NCI-H1417 treated with DMSO at 0.1 percent for 48 hours (cell line): ENCODE measurements at regions not wholly inside any gene's neighbourhood (a gene's known extent, or its start where the extent isn't known, plus 50 kb on each side); places are given as distances from the start of the nearest gene placed in this dataset.
"Not testable (repeated sequence)": the region's sequence is repeated elsewhere in the genome, so short reads cannot be mapped to it uniquely, and the experiment has no call there.

Source experiments
- DNase-seq: peaks from one replicate; lab custom pipeline; 2025; lab: John Stamatoyannopoulos, UW

DNA sequence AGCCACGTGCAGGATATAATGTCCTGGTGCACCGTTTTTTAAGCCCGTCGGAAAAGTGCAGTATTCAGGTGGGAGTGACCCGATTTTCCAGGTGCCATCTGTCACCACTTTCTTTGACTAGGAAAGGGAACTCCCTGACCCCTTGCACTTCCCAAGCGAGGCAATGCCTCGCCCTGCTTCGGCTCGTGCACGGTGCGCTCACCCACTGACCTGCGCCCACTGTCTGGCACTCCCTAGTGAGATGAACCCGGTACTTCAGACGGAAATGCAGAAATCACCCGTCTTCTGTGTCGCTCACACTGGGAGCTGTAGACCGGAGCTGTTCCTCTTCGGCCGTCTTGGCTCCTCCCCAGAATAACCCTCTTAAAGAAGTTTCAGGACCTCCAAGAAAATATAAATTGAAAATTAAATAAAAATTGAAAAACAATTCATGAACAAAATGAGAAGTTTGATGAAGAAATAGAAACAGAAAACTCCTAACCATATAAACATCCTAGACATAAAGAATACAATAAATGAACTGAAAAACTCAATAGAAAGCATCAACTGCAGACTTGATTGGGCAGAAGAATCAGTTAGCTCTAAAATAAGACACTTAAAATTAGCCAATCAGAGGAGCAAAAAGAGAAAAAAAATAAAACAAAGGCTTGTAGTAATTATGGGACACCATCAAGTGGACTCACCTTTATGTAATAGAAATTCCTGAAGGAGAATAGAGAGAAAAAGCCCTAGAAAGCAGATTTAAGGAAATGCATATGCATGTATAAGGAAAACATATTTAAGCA lies 249.3 kb upstream of the GOT2 start:
- DNase-seq, result not testable (repeated sequence)

GRCh38 chr16:58970775-58971174 lies 236.7 kb upstream of the GOT2 start:
- DNase-seq, result no peak

- DNase-seq, result no peak
These were observed 229.4 kb upstream of the GOT2 start for GRCh38 chr16:58963479-58963878.

GRCh38 chr16:58962811-58963210 lies 228.7 kb upstream of the GOT2 start:
- no peak for DNase-seq

- DNase-seq, result no peak
These were observed 226.4 kb upstream of the GOT2 start for GRCh38 chr16:58960484-58960883.

DNA sequence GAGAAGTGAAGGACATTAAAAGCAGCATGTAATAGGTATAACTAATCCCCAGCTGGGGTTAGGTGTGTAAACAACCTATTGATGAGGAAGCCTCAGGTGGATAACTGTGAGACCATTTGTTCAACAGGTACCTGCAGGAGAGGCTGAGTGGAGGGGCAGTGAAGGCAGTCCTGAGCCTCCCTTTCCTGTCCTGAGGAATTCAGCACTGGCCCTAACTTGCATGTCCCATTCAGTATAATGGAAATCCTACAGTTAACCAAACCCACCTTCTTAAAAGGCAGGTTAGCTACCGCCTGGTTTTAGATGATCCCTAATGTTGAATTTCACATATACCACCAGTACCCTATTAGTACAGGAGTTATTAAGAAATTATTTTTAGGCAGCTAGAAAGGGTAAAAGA lies 225.9 kb upstream of the GOT2 start:
- DNase-seq, result no peak

DNA sequence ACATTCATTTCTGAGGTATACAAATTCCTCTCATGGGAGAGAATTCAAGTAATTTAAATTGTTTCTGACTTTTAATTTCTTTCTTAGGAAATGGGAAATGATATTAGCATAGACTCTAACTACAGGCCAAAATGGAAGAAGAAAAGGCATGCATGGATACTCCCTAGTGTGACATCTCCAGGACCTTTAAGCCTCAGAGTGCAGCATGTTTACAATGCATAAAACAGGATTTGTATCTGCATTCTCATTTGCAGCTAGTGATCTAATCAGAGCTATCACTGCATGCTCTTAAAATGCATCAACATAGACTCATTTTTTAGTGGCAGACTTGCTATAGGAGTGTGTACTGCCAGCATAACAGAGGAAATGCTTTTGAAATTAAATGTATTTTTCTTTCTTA lies 224.6 kb upstream of the GOT2 start:
- no peak for DNase-seq

DNA sequence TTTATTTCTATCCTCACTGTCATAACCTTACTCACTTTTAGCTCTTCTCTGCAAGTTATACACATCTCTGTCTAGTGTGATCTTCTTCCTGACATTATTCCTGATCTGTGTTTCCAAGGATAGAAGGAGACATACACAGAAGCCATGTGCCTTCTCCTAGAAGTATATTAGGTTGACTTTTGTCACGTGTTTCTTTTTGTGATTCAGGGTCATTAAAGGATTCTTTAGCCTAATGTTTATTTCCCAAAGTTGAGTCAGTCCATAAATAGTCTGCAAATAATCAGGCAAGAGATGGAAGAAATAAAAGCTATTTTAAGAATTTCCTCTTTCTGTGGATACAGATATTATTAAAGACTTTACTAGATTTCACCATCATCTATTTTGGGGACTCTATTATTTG lies 214.1 kb upstream of the GOT2 start:
- DNase-seq, result no peak

DNA sequence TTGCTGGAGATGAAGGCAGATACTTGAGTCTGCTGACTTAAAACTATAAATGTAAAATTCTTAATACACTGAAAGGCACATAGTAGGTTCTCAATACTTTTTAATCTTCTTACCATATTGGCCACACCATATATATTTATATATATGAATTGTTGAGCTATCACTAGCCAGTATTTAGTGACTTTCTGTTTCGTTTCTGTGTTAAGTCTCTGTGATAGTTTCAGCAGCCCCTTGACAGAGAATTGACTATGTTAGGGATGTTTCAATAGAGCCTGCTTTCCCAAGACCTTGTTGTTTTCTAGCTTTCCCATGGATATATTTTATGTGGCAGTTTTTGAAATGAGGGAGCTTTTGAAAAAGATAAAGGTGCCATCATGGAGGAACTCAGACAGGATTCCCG lies 206.5 kb upstream of the GOT2 start:
- DNase-seq, result no peak

DNA sequence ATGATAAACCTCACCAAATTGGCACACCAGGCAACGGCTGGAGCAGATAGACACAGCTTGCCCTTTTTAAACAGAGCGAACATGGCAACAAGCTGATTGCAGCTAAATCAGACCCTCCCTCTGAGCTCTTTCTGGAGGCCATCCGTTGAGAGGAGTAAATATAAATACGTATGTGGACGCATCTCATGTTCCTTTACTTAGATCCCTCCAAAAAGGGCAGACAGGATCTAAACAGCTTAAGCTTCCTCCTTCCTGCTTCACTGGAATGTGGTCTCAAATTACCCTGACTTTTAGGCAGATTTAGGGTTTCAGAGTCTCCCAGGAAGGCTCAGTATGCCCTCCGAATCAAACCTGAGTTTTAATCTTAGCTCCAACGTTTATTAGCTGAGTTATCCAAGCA lies 204.7 kb upstream of the GOT2 start:
- DNase-seq, result no peak

DNA sequence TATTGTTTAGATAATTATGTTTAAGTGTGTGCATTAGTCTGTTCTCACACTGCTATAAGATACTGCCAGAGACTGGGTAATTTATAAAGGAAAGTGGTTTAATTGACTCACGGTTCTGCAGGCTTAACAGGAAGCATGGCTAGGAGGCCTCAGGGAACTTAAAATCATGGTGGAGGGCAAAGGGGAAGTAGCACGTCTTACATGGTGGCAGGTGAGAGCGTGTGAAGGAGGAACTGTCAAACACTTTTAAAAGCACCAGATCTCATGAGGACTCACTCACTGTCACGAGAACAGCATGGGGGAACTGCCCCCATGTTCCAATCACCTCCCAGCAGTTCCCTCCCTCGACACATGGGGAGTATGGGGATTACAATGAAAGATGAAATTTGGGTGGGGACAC lies 203.5 kb upstream of the GOT2 start:
- DNase-seq, result no peak

DNA sequence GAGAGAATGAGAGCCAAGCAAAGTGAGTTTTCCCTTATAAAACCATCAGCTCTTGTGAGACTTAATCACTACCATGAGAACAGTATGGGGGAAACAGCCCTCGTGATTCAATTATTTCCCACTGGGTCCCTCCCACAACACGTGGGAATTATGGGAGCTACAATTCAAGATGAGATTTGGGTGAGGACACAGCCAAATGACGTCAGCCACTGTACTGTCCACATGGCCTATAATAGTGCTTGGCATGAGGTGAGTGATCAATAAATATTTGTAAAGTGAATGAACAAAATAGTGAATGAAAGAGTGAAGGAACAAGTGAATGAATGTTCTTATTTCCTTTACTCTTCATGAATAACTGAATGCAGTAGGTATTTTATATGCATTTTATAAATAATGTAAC lies 199.1 kb upstream of the GOT2 start:
- DNase-seq, result no peak

GRCh38 chr16:58931436-58931835 lies 197.3 kb upstream of the GOT2 start:
- DNase-seq, result no peak

DNA sequence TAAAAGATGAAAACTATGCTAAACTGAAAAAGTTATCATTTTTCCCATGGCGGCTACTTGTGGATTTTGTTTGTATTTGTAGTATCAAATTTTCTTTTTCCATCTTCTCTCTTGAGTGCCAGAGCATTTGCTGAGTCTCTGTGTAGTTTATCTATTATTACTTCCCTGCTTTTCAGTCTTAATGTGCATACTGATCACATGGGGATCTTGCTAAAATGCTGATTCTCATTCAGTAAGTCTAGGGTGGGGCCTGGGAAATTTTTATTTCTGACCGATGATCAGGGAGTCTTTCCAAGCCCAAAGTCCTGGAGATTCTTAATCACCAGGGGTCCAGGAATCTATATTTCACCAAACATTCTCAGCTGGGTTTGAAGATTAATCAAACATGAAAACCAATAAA lies 189.0 kb upstream of the GOT2 start:
- DNase-seq, result no peak

DNA sequence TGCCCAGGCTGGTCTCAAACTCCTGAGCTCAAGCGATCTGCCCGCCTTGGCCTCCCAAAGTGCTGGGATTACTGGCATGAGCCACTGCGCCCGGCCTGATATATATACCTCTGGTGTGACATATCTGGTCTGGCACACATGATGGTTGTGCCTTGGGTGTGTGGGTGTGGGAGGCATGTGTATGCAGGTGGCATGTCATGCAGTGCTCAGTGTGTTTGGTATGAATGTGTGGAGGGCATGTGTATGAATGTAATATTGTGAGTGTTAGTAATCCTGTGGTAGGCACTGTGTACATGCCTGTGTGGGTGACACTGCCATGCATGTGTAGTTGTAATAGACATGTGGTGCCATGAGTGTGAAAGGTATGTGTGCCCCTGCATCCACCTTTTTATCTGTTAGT lies 179.3 kb upstream of the GOT2 start:
- no peak for DNase-seq

DNA sequence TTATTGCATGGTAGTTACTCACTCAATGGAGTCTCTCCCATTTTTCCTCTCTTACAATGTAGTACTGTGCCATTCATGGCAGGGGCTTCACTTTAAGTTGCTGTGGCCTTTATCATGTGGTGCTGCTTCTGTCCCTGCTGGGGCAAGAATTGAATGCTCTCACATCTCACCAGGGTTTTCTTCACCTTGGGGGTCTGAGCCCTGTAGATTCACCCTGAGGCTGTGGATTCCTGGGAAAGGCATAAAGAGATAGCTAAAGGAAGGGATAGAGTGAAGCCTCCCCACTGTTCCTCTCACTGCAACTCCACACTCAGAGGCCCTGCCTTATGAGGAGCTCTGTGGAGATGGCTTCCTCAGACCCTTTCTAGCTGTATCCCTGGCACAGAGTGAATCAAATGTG lies 178.5 kb upstream of the GOT2 start:
- DNase-seq, result no peak

DNA sequence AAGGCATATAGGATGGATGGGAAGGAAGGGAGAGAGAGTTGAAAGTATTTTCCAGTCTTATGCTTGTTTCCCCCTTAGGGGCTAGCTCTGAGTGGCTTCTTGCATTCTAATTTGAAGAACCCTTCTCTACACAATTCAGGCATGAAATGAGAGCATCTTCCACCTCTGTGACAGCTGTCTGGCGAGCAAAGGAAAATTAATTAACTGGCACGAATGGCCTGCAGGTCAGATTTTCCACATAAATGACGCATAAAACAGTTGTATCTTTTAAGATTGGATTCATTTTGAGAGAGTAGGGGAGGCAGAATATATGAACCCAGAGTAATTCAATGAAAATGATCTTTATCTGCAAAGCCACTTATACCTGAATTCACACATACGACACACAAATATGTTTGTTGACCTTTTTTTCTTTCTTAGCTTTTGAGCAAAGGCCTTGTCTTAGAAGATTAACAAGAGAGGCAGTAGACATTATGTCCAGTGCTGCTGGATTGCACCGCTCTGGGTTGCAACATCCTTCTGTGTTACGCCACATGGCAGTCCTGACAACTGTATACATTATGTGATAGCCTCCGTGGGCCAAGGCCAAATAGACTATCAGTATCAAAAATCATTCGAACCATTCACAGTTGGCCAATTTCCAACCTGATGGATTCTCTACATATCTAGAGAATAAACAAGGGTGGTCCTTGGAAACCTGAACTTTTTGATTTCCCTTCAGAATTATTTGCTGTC lies 173.0 kb upstream of the GOT2 start:
- no peak for DNase-seq

- DNase-seq, result no peak
These were observed 170.2 kb upstream of the GOT2 start for GRCh38 chr16:58904291-58904690.

GRCh38 chr16:58889516-58889915 lies 155.4 kb upstream of the GOT2 start:
- DNase-seq, result no peak

GRCh38 chr16:58885528-58886170 lies 151.5 kb upstream of the GOT2 start:
- DNase-seq, result no peak

GRCh38 chr16:58884141-58884540 lies 150.0 kb upstream of the GOT2 start:
- DNase-seq, result no peak

- no peak for DNase-seq
These were observed 149.0 kb upstream of the GOT2 start for GRCh38 chr16:58883131-58883530.

GRCh38 chr16:58882292-58882691 lies 148.2 kb upstream of the GOT2 start:
- DNase-seq, result no peak
